ENCODE measurements at regions not wholly inside any gene's neighbourhood (a gene's known extent, or its start where the extent isn't known, plus 50 kb on each side); places are given as distances from the start of the nearest gene placed in this dataset.

GRCh38 chr4:127578967-127579366, 53.8 kb upstream of the INTU start:
- Histone ChIP-seq H3K4me3 (ENCODE audit: low read depth in 1 of 3, low read length in 3 of 3) (no peak overlapping the region), H3K9ac (ENCODE audit: low read depth in 1 of 2, low read length in 2 of 2) (no peak overlapping the region), H3K4me1 (ENCODE audit: control insufficient read depth in 4 of 4, insufficient read depth in 4 of 4, low read length in 3 of 4) (no peaks in the 10 kb centered on the region), H3K9me3 (ENCODE audit: control insufficient read depth in 4 of 4, low read length in 3 of 4) (no peaks in the 10 kb centered on the region), H3K36me3 (ENCODE audit: control insufficient read depth in 4 of 4, insufficient read depth in 3 of 4, low read depth in 1 of 4, low read length in 3 of 4) (no peaks in the 10 kb centered on the region), H3K27me3 (ENCODE audit: control insufficient read depth in 4 of 4, insufficient read depth in 4 of 4, low read length in 3 of 4) (no peaks in the 10 kb centered on the region), H3K27ac (ENCODE audit: low read depth in 1 of 2, low read length in 2 of 2) (no peak overlapping the region)
- WGBS, result 86% methylated on average over 7 of the region's 7 CpGs
- DNase-seq (ENCODE audit: low spot score), result no peak
- TF ChIP-seq GABPA (IDR thresholded peaks at IDR 0.05 in 1 of 2, conservative IDR thresholded peaks at IDR 0.05 in 1 of 2), result no peak
- TF ChIP-seq FOXA1 (IDR thresholded peaks at IDR 0.05), result no peak
- no peak for TF ChIP-seq RAD21 (IDR thresholded peaks at IDR 0.05)
- no peak for TF ChIP-seq EGR1 (IDR thresholded peaks at IDR 0.05; ENCODE audit: low read depth in 2 of 2)
- TF ChIP-seq, protein P1, sequence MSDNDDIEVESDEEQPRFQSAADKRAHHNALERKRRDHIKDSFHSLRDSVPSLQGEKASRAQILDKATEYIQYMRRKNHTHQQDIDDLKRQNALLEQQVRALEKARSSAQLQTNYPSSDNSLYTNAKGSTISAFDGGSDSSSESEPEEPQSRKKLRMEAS (IDR thresholded peaks at IDR 0.05), result no peak
- no peak for TF ChIP-seq SP1 (IDR thresholded peaks at IDR 0.05)

GRCh38 chr4:127579821-127580220, 52.9 kb upstream of the INTU start:
- TF ChIP-seq ZBTB33 (IDR thresholded peaks at IDR 0.05), result no peak
- no peak for TF ChIP-seq RAD21 (IDR thresholded peaks at IDR 0.05)
- TF ChIP-seq, protein P2, sequence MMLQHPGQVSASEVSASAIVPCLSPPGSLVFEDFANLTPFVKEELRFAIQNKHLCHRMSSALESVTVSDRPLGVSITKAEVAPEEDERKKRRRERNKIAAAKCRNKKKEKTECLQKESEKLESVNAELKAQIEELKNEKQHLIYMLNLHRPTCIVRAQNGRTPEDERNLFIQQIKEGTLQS (IDR thresholded peaks at IDR 0.05), result no peak
- no peak for TF ChIP-seq TAF1 (conservative IDR thresholded peaks at IDR 0.05)
- no peaks in the 10 kb centered on the region for H3K36me3 ChIP-seq (ENCODE audit: control insufficient read depth in 4 of 4, insufficient read depth in 3 of 4, low read depth in 1 of 4, low read length in 3 of 4)
- no peak overlapping the region for H3K27ac ChIP-seq (ENCODE audit: low read depth in 1 of 2, low read length in 2 of 2)
- no peaks in the 10 kb centered on the region for H3K27me3 ChIP-seq (ENCODE audit: control insufficient read depth in 4 of 4, insufficient read depth in 4 of 4, low read length in 3 of 4)
- no peak for DNase-seq (ENCODE audit: low spot score)
- H3K9ac ChIP-seq (ENCODE audit: low read depth in 1 of 2, low read length in 2 of 2), result no peak overlapping the region
- WGBS, result 89% methylated on average over 12 of the region's 12 CpGs
- H3K4me3 ChIP-seq (ENCODE audit: low read depth in 1 of 3, low read length in 3 of 3), result no peak overlapping the region
- no peaks in the 10 kb centered on the region for H3K4me1 ChIP-seq (ENCODE audit: control insufficient read depth in 4 of 4, insufficient read depth in 4 of 4, low read length in 3 of 4)
- no peaks in the 10 kb centered on the region for H3K9me3 ChIP-seq (ENCODE audit: control insufficient read depth in 4 of 4, low read length in 3 of 4)

- H3K9me3 ChIP-seq (ENCODE audit: control insufficient read depth in 4 of 4, low read length in 3 of 4), result no peaks in the 10 kb centered on the region
- no peaks in the 10 kb centered on the region for H3K36me3 ChIP-seq (ENCODE audit: control insufficient read depth in 4 of 4, insufficient read depth in 3 of 4, low read depth in 1 of 4, low read length in 3 of 4)
- WGBS, result 84% methylated on average over 4 of the region's 4 CpGs
- DNase-seq (ENCODE audit: low spot score), result no peak
- H3K4me1 ChIP-seq (ENCODE audit: control insufficient read depth in 4 of 4, insufficient read depth in 4 of 4, low read length in 3 of 4), result no peaks in the 10 kb centered on the region
- no peak overlapping the region for H3K4me3 ChIP-seq (ENCODE audit: low read depth in 1 of 3, low read length in 3 of 3)
- H3K27ac ChIP-seq (ENCODE audit: low read depth in 1 of 2, low read length in 2 of 2), result no peak overlapping the region
- H3K27me3 ChIP-seq (ENCODE audit: control insufficient read depth in 4 of 4, insufficient read depth in 4 of 4, low read length in 3 of 4), result no peaks in the 10 kb centered on the region
- H3K9ac ChIP-seq (ENCODE audit: low read depth in 1 of 2, low read length in 2 of 2), result no peak overlapping the region
- TF ChIP-seq HNF4G (IDR thresholded peaks at IDR 0.05) (no peak), ZBTB33 (IDR thresholded peaks at IDR 0.05) (no peak), SP1 (IDR thresholded peaks at IDR 0.05) (no peak), JUND (IDR thresholded peaks at IDR 0.05) (no peak), HNF4A (conservative IDR thresholded peaks at IDR 0.05) (no peak), EGR1 (IDR thresholded peaks at IDR 0.05; ENCODE audit: low read depth in 2 of 2) (no peak), GABPA (IDR thresholded peaks at IDR 0.05 in 1 of 2, conservative IDR thresholded peaks at IDR 0.05 in 1 of 2) (no peak), YY1 (IDR thresholded peaks at IDR 0.05) (no peak), RAD21 (IDR thresholded peaks at IDR 0.05) (no peak), RXRA (IDR thresholded peaks at IDR 0.05) (no peak), FOXA1 (IDR thresholded peaks at IDR 0.05) (no peak), TAF1 (conservative IDR thresholded peaks at IDR 0.05) (no peak), NR2F2 (IDR thresholded peaks at IDR 0.05) (no peak), CTCF (IDR thresholded peaks at IDR 0.05; ENCODE audit: low read depth, low read length, missing input control) (no peak)
- TF ChIP-seq, protein P2 (IDR thresholded peaks at IDR 0.05), result no peak
- TF ChIP-seq, protein P1 (IDR thresholded peaks at IDR 0.05), result no peak
- TF ChIP-seq, protein P3, sequence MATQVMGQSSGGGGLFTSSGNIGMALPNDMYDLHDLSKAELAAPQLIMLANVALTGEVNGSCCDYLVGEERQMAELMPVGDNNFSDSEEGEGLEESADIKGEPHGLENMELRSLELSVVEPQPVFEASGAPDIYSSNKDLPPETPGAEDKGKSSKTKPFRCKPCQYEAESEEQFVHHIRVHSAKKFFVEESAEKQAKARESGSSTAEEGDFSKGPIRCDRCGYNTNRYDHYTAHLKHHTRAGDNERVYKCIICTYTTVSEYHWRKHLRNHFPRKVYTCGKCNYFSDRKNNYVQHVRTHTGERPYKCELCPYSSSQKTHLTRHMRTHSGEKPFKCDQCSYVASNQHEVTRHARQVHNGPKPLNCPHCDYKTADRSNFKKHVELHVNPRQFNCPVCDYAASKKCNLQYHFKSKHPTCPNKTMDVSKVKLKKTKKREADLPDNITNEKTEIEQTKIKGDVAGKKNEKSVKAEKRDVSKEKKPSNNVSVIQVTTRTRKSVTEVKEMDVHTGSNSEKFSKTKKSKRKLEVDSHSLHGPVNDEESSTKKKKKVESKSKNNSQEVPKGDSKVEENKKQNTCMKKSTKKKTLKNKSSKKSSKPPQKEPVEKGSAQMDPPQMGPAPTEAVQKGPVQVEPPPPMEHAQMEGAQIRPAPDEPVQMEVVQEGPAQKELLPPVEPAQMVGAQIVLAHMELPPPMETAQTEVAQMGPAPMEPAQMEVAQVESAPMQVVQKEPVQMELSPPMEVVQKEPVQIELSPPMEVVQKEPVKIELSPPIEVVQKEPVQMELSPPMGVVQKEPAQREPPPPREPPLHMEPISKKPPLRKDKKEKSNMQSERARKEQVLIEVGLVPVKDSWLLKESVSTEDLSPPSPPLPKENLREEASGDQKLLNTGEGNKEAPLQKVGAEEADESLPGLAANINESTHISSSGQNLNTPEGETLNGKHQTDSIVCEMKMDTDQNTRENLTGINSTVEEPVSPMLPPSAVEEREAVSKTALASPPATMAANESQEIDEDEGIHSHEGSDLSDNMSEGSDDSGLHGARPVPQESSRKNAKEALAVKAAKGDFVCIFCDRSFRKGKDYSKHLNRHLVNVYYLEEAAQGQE (IDR thresholded peaks at IDR 0.05), result no peak
These were observed 52.5 kb upstream of the INTU start for GRCh38 chr4:127580300-127580699.
